Effector memory CD4-positive, alpha-beta T cell (primary cell): ENCODE measurements at regions not wholly inside any gene's neighbourhood (a gene's known extent, or its start where the extent isn't known, plus 50 kb on each side); places are given as distances from the start of the nearest gene placed in this dataset.
"Not testable (repeated sequence)": the region's sequence is repeated elsewhere in the genome, so short reads cannot be mapped to it uniquely, and the experiment has no call there.

ENCODE experiments used
- DNase-seq, 3 donors: peaks; one replicate each; pipeline ENCODE4 v3.0.0-alpha.2; 2020
- H3K27ac ChIP-seq: 2 replicates; pipeline ENCODE4 v1.7.0; 2013; ENCODE audit warnings: mild to moderate bottlenecking, low read length, moderate library complexity; ENCODE audit not compliant: insufficient read depth, poor library complexity, severe bottlenecking
- H3K27me3 ChIP-seq: replicated peaks from 2 replicates; pipeline ENCODE4 v1.7.0; 2013; ENCODE audit warnings: mild to moderate bottlenecking, low read length; ENCODE audit not compliant: insufficient read depth, control insufficient read depth, poor library complexity, severe bottlenecking
- H3K36me3 ChIP-seq: 2 replicates; pipeline ENCODE4 v1.7.0; 2013; ENCODE audit warnings: mild to moderate bottlenecking, low read length, moderate library complexity; ENCODE audit not compliant: control insufficient read depth, insufficient read depth
- H3K4me1 ChIP-seq: 2 replicates; pipeline ENCODE4 v1.7.0; 2013; ENCODE audit warnings: low read length, mild to moderate bottlenecking; ENCODE audit not compliant: control insufficient read depth, insufficient read depth, poor library complexity, severe bottlenecking
- H3K4me3 ChIP-seq: 2 replicates; pipeline ENCODE4 v1.7.0; 2013; ENCODE audit warnings: low read length, low read depth, mild to moderate bottlenecking; ENCODE audit not compliant: insufficient read depth, poor library complexity, severe bottlenecking
- H3K9me3 ChIP-seq: 2 replicates; pipeline ENCODE4 v1.7.0; 2013; ENCODE audit warnings: mild to moderate bottlenecking, low read length, moderate library complexity; ENCODE audit not compliant: control insufficient read depth

DNA sequence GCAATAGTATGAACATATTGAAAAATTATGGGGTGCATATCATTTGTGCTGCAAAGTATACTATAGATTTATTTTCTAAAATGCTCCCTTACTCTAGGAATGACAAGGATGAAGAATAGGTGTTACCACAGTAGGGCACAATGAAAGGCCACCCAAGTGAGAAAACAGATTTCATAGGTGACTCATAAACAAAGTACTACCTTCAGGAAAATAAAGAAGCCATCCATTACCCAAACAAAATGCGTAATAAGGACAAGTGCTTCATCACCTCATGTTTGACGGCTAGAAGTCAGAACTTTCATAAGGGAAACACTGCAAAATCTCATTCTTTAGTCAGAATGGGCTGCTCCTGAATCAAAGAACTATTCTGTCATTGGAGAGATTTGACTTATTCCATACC is 116.6 kb downstream of the MFSD1 start:
- Histone ChIP-seq H3K27ac (no peak overlapping the region), H3K9me3 (no peaks in the 10 kb centered on the region), H3K4me3 (no peak overlapping the region), H3K27me3 (no peaks in the 10 kb centered on the region), H3K4me1 (no peaks in the 10 kb centered on the region), H3K36me3 (no peaks in the 10 kb centered on the region)
- DNase-seq = no peak

DNA sequence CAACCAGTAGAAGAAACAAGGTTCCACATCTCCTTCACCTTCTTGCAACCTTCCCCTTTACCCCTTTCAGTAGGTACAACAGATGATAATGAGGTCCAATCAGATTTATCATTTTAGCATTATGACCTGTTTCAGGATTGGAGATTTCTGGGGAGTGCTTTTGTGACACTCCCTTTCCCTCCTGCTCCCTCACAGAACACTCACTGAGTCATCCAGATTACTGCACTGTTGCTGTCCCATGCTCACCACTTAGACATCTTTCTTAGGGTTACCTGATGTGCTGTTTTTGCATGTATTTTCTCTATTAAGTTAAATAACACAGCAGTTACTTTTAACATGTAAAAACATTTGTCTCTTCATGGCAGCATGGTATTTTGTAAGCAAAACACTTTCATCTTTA is 118.5 kb downstream of the MFSD1 start:
- no peaks in the 10 kb centered on the region for H3K27me3 ChIP-seq
- no peak for DNase-seq
- no peak overlapping the region for H3K4me3 ChIP-seq
- no peak overlapping the region for H3K27ac ChIP-seq
- H3K4me1 ChIP-seq = no peaks in the 10 kb centered on the region
- no peaks in the 10 kb centered on the region for H3K9me3 ChIP-seq
- no peaks in the 10 kb centered on the region for H3K36me3 ChIP-seq

DNA sequence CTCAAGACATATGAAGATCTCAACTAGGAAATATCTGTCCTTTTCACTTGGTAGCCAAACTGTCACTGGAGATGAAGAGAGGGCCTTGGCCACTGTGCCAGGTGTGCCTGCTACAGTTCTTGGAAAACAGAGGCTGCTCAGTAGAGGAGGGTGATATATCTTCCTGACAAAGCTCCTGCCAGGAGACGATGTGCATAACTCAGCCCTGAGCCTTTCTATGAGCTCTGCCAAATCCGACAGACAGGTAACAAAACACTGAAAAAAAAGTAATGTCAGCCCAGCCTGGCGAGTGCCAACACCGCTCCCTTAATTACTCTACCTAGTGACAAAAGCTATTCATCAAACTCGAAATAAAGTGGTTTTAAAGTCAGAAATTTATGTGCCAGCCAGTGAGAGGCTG is 123.2 kb downstream of the MFSD1 start:
- no peaks in the 10 kb centered on the region for H3K27me3 ChIP-seq
- no peaks in the 10 kb centered on the region for H3K4me1 ChIP-seq
- H3K36me3 ChIP-seq = no peaks in the 10 kb centered on the region
- DNase-seq = no peak
- H3K4me3 ChIP-seq = no peak overlapping the region
- no peak overlapping the region for H3K27ac ChIP-seq
- H3K9me3 ChIP-seq = no peaks in the 10 kb centered on the region

DNA sequence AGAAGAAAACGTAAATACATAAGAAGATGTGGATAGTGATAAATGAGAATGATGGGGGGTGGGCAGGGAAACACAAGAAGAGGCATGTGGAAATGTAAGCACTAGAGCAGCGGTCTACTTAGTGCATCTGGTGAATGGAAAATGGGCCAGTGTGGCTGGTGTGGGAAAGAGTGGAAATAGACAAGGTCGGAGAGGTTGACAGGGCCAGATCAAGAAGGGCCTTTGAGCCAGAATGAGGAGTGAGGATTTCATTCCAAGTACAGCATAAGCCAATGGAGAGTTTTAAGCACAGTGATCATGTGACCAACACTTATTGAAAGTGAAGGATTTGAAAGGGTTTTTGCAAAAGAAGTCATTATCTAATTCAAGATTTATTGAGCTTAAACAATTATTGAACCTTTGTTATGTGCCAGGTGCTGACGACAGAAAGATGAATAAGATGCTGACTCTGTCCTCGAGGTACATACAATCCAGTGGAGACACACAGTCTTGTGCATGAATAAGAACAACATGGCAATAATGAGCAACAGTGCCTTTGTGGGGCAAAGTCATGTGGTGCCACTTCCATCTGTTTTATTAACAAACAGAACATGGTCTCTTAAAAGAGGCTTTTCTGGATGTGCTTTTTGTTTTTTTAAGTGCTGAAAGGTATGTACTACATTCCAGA is 124.1 kb downstream of the MFSD1 start:
- Histone ChIP-seq H3K36me3 (no peaks in the 10 kb centered on the region), H3K27ac (no peak overlapping the region), H3K9me3 (no peaks in the 10 kb centered on the region), H3K4me3 (no peak overlapping the region), H3K4me1 (no peaks in the 10 kb centered on the region), H3K27me3 (no peaks in the 10 kb centered on the region)
- no peak for DNase-seq

DNA sequence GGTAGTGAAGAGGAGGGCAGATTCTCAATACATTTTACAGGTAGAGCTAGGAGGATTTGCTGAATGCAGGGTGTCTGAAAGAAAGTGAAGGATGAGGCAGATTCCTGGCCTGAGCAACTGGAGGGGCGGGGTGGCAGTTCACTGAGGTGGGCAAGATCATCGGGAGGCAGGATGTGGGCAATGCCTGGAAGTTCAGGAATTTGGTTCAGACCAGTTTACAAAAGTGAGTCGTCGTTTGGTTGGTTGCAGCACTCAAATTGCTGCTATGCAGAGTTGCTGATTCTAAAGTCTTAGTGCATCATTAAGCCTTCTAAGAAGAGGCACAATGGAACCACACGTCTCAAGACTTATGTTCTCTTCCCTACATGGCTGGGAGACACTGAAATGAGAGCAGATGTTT is 134.0 kb downstream of the MFSD1 start:
- H3K9me3 ChIP-seq = peaks cover 4% of the 10 kb centered on the region
- no peak for DNase-seq
- no peaks in the 10 kb centered on the region for H3K27me3 ChIP-seq
- no peaks in the 10 kb centered on the region for H3K36me3 ChIP-seq
- H3K4me3 ChIP-seq = no peak overlapping the region
- H3K4me1 ChIP-seq = no peaks in the 10 kb centered on the region
- H3K27ac ChIP-seq = no peak overlapping the region

DNA sequence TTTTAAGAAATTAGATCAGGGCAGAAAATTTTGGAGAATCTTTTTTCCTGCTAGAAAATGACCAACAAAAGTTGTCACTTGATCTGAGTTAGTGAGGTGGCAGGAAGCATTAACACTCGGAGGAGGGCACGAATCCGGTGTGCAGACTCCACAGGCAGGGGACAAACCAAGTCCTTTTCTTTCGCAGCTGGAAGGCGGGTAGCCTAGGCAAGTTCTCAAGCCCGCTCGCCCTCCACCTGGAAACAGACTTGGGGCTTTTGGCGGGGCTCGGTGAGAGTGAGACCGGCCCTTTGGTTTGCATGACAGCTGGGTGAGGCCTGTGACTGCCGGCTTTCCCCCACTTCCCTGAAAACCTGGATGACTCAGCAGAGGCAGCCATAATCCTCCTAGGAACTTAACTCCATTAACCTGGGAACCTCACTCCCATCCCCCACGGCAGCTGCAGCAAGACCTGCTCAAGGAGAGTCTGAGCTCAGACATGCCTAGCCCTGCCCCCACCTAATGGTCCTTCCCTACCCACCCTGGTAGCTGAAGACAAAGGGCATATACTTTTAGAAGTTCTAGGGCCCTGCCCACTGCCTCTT is 134.8 kb downstream of the MFSD1 start:
- Histone ChIP-seq H3K4me3 (no peak overlapping the region), H3K9me3 (peaks cover 4% of the 10 kb centered on the region), H3K27ac (no peak overlapping the region), H3K27me3 (no peaks in the 10 kb centered on the region), H3K36me3 (no peaks in the 10 kb centered on the region), H3K4me1 (no peaks in the 10 kb centered on the region)
- no peak for DNase-seq

DNA sequence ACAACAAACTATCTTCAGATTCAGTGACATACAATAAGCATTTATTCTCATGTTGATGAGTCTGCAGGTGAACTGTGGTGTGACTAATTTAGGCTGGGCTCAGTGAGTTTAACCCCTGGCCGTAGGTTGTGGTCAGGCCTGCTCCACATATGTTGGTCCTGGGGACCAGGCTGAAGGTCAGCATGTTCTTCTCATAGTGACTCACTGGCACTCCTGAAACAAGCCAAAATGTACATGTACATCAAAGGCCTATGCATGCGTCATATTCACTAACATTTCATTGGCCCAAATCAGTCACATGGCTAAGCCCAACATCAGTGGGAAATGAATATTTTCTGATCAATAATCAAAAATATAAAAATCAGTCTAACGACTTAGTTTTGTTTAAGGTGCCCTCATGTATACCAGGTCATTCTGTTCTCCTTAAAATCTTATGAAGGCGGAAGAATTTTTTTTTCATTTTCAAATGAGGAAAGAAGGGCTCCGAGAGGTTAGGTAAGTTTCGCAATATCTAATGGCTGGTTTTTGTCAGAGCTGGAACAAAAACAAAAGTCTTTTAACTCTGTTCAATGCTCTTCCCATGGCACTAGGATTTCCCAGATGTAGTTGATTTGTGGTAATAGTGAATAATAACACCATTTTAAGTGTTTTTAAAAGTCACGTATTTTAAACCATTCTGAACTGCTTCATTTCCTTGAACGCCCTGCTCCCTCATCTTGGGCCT is 148.5 kb downstream of the MFSD1 start:
- no peak for DNase-seq
- Histone ChIP-seq H3K4me1 (no peaks in the 10 kb centered on the region), H3K27me3 (no peaks in the 10 kb centered on the region), H3K27ac (no peak overlapping the region), H3K36me3 (no peaks in the 10 kb centered on the region), H3K9me3 (no peaks in the 10 kb centered on the region), H3K4me3 (no peak overlapping the region)

DNA sequence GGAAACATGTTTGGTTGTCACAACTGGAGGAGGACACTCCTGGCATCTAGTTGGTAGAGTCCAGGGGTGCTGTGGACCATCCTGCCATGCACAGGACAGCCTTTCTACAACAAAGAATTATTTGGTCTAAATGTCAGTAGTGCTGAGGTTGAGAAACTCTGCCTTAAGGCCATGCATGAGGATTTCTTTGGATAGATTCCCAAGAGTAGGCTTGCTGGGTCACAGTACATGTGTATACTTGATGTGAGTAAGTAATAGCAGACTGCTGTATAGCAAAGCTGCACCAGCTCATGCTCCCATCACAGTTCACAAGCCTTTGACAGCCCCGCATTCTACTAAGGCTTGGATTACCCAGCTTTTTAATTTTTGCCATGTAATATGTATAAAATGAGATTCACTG is 151.3 kb downstream of the MFSD1 start:
- no peaks in the 10 kb centered on the region for H3K36me3 ChIP-seq
- no peak overlapping the region for H3K27ac ChIP-seq
- no peaks in the 10 kb centered on the region for H3K27me3 ChIP-seq
- DNase-seq = no peak
- H3K9me3 ChIP-seq = no peaks in the 10 kb centered on the region
- H3K4me3 ChIP-seq = no peak overlapping the region
- H3K4me1 ChIP-seq = no peaks in the 10 kb centered on the region

DNA sequence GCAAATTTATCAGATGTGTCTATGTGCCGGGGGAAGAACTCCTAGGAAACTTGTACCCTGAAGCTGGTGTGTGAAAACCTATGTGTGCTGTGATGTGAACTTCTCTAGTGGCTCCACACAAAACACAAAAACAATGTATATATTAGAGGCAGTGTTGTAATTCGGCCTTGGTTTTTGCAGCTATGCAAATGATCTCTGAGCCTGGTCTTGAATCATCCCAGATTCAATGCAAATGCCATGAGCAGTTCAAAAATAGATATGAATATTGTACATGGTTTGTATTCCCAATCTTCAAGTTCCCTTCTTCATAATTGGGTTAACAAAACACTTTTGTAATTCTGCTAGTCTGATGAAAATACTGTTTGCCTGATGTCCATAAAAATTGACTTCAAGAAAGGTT is 152.6 kb downstream of the MFSD1 start:
- H3K4me3 ChIP-seq = no peak overlapping the region
- no peaks in the 10 kb centered on the region for H3K27me3 ChIP-seq
- H3K9me3 ChIP-seq = no peaks in the 10 kb centered on the region

DNA sequence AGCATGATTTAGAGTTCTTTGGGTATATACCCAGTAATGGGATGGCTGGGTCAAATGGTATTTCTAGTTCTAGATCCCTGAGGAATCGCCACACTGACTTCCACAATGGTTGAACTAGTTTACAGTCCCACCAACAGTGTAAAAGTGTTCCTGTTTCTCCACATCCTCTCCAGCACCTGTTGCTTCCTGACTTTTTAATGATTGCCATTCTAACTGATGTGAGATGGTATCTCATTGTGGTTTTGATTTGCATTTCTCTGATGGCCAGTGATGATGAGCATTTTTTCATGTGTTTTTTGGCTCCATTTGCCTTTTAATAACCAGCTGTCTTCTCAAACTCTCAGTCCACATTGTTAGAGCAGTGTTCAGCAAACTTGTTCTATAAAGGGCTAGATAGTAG is 155.9 kb downstream of the MFSD1 start:
- not testable (repeated sequence) for H3K9me3 ChIP-seq, H3K4me3 ChIP-seq, DNase-seq

More for the DNA sequence above, 152.6 kb downstream of the MFSD1 start:
- H3K36me3 ChIP-seq = no peaks in the 10 kb centered on the region
- H3K27ac ChIP-seq = no peak overlapping the region
- H3K4me1 ChIP-seq = no peaks in the 10 kb centered on the region
- no peak for DNase-seq

More for the DNA sequence above, 155.9 kb downstream of the MFSD1 start:
- H3K4me1 ChIP-seq, H3K27ac ChIP-seq, H3K36me3 ChIP-seq, H3K27me3 ChIP-seq: not testable (repeated sequence)
